Superior temporal gyrus (tissue), 1 donor: ENCODE measurements at regions not wholly inside any gene's neighbourhood (a gene's known extent, or its start where the extent isn't known, plus 50 kb on each side); places are given as distances from the start of the nearest gene placed in this dataset.

ENCODE experiments used
- DNase-seq: peaks from one replicate; pipeline ENCODE4 v3.0.0-alpha.2; 2016; ENCODE audit errors: extremely low spot score

DNA sequence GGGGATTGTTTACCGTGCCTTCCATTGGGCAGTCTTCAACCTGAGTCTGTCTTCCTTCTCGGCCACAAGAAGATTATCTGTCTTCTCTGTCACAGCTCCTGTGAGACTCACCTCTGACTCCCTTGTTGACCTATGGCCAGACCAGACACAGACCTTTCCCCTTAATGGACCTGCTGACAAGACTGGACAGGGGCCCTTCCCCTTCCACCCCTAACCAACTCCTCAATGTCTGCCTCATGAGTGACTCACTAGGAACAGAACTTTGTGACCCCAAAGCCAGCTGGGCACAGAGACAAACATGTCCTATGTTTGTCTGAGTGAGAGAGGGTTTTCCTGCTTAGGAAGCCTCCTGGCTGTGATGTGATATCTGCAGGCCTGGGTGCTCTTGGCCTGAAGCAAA lies 405.0 kb downstream of the BRD1 start:
- no peak for DNase-seq

DNA sequence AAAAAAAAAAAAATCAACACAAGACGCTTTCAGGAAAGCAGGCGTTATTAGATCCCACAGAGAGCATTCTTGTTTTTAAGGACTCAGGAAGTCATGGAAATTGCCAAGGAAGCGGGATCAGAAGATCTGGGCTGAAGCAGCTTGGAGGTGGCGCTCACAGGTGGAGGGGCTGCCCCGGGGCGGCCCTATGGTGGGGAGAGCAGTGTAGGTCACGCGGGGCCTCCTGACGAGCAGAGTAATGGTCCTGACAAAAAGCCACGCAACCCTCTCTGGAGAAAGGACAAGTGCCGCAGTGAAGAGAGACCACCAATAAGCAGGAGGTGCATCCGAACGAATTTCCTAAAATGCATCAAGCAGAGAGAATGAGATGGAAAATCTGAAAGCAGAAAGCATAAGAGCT lies 407.0 kb downstream of the BRD1 start:
- DNase-seq = no peak

GRCh38 chr22:49419661-49420060 lies 408.0 kb downstream of the BRD1 start:
- no peak for DNase-seq

DNA sequence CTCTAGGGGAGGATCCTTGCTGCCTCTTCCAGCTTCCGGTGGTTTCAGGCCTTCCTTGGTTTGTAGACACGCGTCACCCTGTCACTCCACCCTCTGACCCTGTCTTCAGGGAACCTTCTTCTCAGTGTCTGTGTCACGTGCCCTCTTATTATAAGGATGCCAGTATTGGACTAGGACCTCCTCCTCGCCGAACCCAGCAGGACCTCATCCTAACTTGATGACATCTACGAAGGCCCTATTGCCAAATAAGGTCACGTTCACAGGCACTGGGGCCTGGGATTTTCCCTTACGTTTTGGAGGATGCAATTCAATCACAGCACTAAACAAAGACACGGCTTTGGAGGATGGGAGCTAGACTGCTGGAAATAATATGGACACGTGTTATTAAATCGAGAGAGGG lies 408.7 kb downstream of the BRD1 start:
- DNase-seq = no peak

DNA sequence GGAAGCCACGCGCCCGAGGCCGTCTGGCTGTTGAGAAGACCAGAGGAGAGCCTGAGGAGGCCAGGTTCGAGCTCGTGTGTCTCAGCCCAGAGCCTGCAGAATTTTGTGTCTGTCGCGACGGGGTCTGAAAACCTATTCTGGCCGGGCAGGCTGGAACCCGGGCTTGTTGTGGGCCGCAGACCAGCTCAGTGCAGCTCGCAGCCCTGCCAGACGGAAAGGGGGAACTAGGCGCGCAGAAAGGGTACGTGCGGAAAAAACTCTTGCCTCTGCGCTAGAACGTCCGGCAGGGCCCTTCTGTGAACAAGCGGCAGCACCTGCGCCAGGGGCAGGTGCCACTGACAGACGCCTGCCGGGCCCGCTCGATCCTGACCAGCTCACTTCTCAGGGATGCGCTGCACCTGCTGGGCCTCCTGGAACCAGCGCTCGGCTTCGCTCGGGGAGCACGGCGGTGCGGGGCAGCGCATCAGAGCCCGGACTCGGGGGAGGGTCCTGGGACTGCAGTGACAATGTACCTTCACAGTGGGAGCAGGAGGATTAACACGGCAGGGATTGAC lies 409.3 kb downstream of the BRD1 start:
- no peak for DNase-seq

GRCh38 chr22:49417833-49418232 lies 409.8 kb downstream of the BRD1 start:
- no peak for DNase-seq

DNA sequence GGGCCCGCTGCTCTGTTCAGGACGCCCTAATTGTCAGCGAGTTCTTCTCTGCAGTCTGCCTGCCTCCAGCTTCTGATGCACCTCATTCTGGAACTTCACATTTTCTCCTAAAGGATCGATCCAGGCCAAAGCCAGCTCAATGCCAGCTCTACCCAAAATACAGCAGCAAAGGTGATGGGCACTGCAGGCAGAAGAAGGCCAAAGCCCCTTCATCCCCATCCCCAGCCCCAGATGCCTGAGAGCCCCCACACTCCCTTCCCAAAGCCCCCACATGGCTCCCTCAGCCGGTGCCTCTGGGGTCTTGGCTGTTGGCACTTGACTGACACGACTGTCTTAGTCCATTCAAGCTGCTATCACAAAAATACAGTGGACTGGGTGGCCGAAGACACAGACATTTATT lies 410.3 kb downstream of the BRD1 start:
- no peak for DNase-seq

- no peak for DNase-seq
Measured at GRCh38 chr22:49415151-49415951, 412.3 kb downstream of the BRD1 start.

DNA sequence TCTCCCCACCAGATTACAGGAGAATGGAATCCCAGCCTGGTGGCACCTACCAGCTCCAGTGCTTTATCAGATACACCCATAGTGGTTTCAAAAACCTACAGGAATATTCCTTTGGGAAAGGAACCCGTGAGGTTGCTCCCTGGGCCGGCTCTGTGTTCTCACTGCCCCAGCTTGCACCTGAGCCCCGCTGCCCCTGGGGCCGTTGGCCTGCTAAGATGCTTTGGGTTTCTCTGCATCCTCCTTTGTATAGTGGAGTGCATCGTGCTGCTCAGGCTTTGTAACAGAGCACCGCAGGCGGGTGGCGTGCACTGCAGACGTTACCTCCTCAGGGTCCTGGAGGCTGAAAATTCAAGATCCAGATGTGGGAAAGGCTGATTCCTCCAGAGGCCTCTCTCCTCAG lies 414.1 kb downstream of the BRD1 start:
- no peak for DNase-seq

DNA sequence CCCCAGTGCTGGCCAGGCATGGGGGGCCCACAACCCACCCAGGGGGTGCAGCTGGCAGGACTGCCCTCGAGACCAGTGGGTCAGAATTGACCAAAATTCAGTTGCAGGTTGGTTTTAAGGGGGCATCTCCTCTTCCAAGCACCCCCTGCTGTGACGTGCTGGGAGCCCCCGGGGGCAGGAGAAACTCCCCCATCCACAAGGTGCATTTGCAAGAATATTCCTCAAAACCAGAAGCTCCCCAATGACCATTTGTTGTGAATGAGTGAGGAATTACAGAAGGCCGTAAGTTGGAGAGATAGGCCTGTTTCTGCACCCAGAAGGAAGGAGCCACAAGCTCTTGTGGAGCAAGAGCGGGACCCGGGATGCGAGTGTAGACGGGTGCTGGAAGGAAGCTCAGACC lies 414.5 kb downstream of the BRD1 start:
- DNase-seq = no peak

- no peak for DNase-seq
Measured at GRCh38 chr22:49412236-49412635, 415.4 kb downstream of the BRD1 start.

DNA sequence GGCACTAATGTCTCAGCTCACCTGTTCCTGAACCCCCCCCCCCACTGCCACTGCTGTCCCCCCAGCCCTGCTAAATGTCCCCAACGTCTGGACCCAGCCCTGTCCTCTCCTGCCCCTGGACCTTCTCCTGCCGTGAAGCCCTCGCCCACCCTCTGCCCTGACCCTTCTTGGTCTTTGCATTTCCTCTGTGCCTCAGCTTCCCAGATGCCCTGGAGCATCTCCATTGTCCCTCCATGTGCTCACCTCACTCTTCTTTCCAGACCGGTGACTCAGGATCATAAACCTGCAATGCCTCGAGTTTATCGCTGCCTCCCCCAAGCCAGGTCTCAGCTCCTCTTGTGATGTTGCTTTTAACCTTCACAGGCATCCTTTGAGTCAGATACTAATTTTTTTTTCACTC lies 416.4 kb downstream of the BRD1 start:
- no peak for DNase-seq

DNA sequence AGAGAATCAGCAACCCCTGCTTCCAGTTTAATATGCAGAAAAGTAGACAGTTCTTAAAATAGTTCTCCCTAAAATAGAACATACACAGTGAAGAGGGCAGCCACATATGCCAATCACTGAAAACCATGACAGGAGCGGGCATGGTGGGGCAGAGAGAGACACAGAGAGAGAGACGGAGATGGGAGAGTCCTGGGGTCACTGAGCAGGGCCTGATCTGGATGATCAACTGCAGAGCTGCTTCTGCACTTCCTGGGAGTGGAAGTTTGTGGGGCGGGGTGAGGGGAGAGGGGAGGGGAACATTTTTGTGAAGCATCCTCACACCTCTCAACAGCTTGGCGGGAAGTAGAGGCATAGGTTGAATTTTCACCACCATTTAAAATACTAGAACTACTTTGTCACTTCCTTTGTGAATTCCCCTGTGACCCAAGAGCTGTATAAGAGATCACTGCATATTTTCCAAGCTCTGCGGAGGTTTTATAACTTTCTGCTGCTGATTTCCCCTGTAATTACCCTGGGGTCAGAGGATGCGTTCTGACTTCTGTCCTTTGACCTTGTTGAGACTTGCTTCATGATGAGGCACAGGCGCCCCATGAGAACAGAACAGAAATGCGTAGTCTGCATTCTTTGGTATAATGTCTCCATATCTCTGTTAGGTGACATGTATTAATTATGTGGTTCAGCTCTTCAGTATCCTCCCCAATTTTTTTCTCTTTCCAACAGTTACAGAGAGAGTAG lies 419.4 kb downstream of the BRD1 start:
- DNase-seq = no peak

DNA sequence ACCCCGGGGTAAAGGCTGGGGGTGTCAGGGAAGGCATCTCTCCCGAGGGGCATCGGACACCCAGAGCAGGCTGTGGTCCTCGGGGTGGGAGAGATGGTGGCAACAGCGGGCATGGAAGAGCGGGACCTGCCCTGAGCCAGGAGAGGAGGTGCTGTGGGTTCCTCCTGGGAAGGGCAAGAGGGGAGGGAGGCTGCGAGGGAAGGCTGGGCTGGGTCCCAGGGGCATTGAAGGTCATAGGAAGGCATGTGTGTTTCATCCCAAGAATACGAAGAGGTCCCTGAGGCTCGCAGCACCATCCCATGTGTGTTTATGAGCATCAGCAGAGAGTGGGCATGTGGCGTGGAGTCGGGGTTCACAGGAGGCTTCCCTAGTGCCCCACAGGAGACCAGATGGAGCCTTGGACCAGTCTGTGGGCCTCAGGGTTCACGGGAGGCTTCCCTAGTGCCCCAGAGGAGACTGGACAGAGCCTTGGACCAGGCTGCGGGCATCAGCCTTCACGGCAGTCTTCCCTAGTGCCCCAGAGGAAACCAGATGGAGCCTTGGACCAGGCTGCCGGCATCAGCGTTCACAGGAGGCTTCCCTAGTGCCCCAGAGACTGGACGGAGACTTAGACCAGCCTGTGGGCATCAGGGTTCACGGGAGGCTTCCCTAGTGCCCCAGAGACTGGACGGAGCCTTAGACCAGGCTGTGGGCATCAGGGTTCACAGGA lies 420.6 kb downstream of the BRD1 start:
- DNase-seq = no peak

- no peak for DNase-seq
Measured at GRCh38 chr22:49406047-49406650, 421.5 kb downstream of the BRD1 start.

GRCh38 chr22:49405590-49405989 lies 422.1 kb downstream of the BRD1 start:
- DNase-seq = no peak

DNA sequence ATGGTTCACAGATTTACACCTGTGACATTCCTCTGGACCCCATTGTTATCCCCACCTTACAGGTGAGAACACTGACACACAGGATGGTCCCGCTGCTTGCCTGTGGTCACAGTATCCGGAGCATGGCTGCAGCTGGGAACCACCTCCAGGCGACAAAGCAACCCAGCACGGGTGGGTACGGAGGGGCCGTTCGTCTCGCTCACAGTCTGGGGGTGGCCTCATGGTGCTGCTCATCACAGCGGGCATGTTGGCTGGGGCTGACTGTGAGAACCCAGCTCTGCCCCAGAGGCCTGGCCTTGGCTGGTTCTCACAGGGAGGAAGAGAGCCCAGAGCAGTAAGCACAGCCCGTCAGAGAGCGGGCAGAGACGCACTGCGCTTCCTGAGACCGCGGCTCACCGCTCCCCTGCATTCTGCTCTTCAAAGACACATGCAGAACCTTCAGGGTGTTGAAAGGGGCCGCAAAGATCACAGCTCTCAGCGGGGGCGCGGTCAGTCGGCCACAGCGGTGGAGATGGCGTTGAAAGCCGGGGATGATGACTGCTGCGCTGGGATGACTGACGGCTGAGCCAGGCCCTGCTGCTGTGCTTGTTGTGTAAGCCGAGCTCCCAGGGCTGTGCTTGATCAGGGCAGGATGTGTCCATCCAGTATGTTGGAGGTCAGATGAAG lies 423.0 kb downstream of the BRD1 start:
- no peak for DNase-seq

DNA sequence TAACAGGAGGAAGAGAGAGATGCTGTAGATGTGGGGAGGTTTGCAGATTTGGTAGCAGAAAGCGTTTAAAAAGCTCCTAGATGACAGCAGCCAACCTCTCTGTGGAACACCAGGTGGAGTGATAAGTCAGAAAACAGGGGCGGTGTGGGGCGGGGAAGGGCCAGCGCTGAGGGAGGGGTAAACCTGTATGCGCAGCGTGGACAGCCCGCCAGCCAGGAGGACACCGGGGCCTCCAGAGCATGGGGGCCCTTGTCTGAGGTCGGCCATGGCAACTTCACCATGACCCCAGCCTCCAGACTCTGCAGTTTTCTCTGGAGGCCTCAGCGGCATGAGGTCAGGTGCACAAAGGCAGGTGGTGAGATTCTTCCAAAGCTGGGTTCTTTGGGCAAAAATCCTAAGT lies 423.7 kb downstream of the BRD1 start:
- DNase-seq = no peak

DNA sequence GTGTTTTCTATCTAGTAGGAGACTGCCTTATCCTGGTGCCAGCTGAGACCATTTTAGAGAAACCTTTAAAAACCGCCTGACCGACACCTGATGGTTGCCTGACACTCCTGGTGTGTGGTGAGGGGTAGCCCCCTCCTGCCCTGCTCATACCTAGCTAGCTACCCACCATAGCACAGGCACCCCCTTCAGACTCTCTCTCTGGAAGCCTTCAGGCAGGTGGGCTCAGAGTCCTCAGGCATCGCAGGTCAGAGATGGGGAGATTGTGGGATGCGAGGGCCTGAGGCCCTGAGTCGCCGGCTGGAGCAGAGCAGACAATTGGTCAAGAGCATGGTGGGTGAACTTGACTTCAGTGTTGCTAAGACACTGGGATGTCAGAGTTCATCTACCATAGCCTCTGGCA lies 424.6 kb downstream of the BRD1 start:
- DNase-seq = no peak

- DNase-seq = no peak
Measured at GRCh38 chr22:49402169-49402568, 425.5 kb downstream of the BRD1 start.

DNA sequence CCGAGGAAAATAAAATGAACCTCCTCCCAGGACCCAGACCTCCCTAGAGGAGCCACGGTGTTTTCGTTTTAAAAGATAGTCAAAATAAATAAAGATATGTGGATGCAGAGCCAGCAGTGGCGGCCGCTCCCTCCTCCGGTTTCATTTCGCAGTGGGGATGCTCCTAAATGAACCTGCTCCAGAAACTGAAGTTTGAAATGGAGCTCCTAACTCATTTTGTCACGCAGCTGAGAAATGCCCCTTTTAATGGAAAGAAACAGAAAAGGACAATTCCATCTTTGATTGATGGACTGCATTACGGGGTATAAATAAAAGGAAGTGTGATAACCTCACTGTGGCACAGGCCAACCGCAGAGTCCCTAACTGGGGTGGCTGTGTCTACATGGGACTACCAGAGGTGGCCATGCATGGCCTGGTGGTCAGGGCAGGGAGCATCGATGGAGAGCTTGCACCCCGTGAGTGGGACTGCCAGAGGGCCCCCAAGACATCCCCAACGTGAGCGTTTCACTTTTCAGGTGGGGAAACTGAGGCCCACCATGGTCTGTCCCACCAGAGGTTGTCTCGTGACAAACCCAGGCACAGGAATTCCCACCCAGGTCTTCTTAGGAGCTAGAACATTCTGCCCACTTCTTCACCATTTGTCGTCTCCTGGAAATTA lies 426.6 kb downstream of the BRD1 start:
- DNase-seq = no peak
